A549 (cell line): ENCODE measurements at regions not wholly inside any gene's neighbourhood (a gene's known extent, or its start where the extent isn't known, plus 50 kb on each side); places are given as distances from the start of the nearest gene placed in this dataset.

Experiments
- CTCF ChIP-seq: fragments of >200 bp; sonication (Bioruptor Twin); formaldehyde crosslinking; IDR thresholded peaks from 3 replicates; pipeline ENCODE4 v1.5.1; 2016
- ESRRA ChIP-seq: fragments of 150-350 bp; IDR thresholded peaks from 2 replicates; pipeline ENCODE4 v1.6.1; 2014; ENCODE audit warnings: mild to moderate bottlenecking, low read length, borderline replicate concordance
- FOSL2 ChIP-seq, 2 experiments: fragments of 450-650 bp in 1 of 2; fragments of >200 bp in 1 of 2; sonication (Bioruptor Twin) in 1 of 2; formaldehyde crosslinking; IDR thresholded peaks; 2 replicates each; pipeline versions ENCODE4 v1.5.0 to v1.6.1; 2016 to 2020; ENCODE audit warnings: mild to moderate bottlenecking in 1 of 2, moderate library complexity in 1 of 2
- HOXB13 ChIP-seq: fragments of 250-450 bp; sonication (Bioruptor Pico); IDR thresholded peaks from 2 replicates; pipeline ENCODE4 v1.5.0; 2020; ENCODE audit warnings: low read depth, mild to moderate bottlenecking, moderate library complexity
- KDM1A ChIP-seq: fragments of 200-600 bp; sonication (generic); IDR thresholded peaks from 2 replicates; pipeline ENCODE4 v1.6.1; 2016; ENCODE audit warnings: low read depth, mild to moderate bottlenecking
- MAX ChIP-seq: IDR thresholded peaks from 2 replicates; pipeline ENCODE4 v1.6.1; 2012
- MYC ChIP-seq: IDR thresholded peaks from 2 replicates; pipeline ENCODE4 v1.6.1; 2012; ENCODE audit warnings: mild to moderate bottlenecking, inconsistent platforms, low read length, improper control_type of control experiment, borderline replicate concordance
- POLR2A ChIP-seq: IDR thresholded peaks from 2 replicates; pipeline ENCODE4 v1.6.1; 2012; ENCODE audit warnings: mild to moderate bottlenecking, low read length
- RCOR1 ChIP-seq: fragments of 150-350 bp; IDR thresholded peaks from 2 replicates; pipeline ENCODE4 v1.6.1; 2014; ENCODE audit warnings: antibody characterized with exemption, low read length, low read depth
- TP53 ChIP-seq: fragments of 250-450 bp; sonication (Bioruptor Pico); IDR thresholded peaks from 2 replicates; pipeline ENCODE4 v1.5.0; 2021; ENCODE audit warnings: mild to moderate bottlenecking, moderate library complexity
- ZNF302 ChIP-seq: fragments of 250-450 bp; sonication (Bioruptor Pico); IDR thresholded peaks from 2 replicates; pipeline ENCODE4 v1.9.0; 2021; ENCODE audit warnings: inconsistent platforms, mild to moderate bottlenecking, moderate library complexity

GRCh38 chr3:94978084-94978483, 915.2 kb downstream of the NSUN3 start:
- TF ChIP-seq ESRRA (no peak), POLR2A (no peak), MAX (no peak), ZNF302 (CRISPR knock-in tag) (no peak), FOSL2 (IDR thresholded peaks at IDR 0.05) (no peak), FOSL2 (CRISPR knock-in tag; IDR thresholded peaks at IDR 0.05) (no peak), RCOR1 (no peak), TP53 (no peak), HOXB13 (no peak), KDM1A (no peak), MYC (no peak), CTCF (no peak)
